Right lobe of liver (tissue), 6 donors: ENCODE measurements at regions not wholly inside any gene's neighbourhood (a gene's known extent, or its start where the extent isn't known, plus 50 kb on each side); places are given as distances from the start of the nearest gene placed in this dataset.

Experiments
- ATAC-seq, 4 donors: fragments of 200-7000 bp; cut with Tn5 transposase; one replicate each; pipeline ENCODE4 v1.9.1; 2020; ENCODE audit warnings: mild to moderate bottlenecking in 4 of 4, moderate library complexity in 4 of 4
- DNase-seq, 3 donors: peaks; one replicate each; pipeline ENCODE4 v3.0.0-alpha.2; 2020
- H3K27ac ChIP-seq, 3 donors: fragments of 200-600 bp; one replicate each; pipeline ENCODE4 v1.8.0; 2022
- H3K27me3 ChIP-seq, 2 donors: fragments of 200-600 bp; one replicate each; pipeline ENCODE4 v1.8.0; 2022
- H3K36me3 ChIP-seq, 4 donors: fragments of 200-600 bp; sonication (generic) in 1 of 4; one replicate each; pipeline versions ENCODE4 v1.5.1 to v1.8.0; 2017 to 2022; ENCODE audit warnings: control low read depth in 1 of 4
- H3K4me1 ChIP-seq, 4 donors: fragments of 200-600 bp; sonication (generic) in 1 of 4; one replicate each; pipeline versions ENCODE4 v1.5.1 to v1.8.0; 2017 to 2022; ENCODE audit warnings: control low read depth in 1 of 4
- H3K4me3 ChIP-seq, 3 donors: fragments of 200-600 bp; one replicate each; pipeline ENCODE4 v1.8.0; 2022
- H3K9me3 ChIP-seq, 4 donors: fragments of 200-600 bp; sonication (generic) in 1 of 4; one replicate each; pipeline versions ENCODE4 v1.5.1 to v1.8.0; 2017 to 2022; ENCODE audit warnings: control low read depth in 1 of 4
- CTCF ChIP-seq, 4 donors: fragments of 200-600 bp in 3 of 4; fragments of 450-650 bp in 1 of 4; IDR thresholded peaks; one replicate each; pipeline versions ENCODE4 v1.5.1 to v1.8.0; 2016 to 2022; ENCODE audit warnings: antibody characterized with exemption in 4 of 4, mild to moderate bottlenecking in 2 of 4
- POLR2A ChIP-seq: fragments of 450-650 bp; IDR thresholded peaks from one replicate; pipeline ENCODE4 v1.6.1; 2017; ENCODE audit warnings: antibody characterized with exemption, mild to moderate bottlenecking
- WGBS: methylation state at CpG from one replicate; pipeline ENCODE4 v1.1.6; 2018; ENCODE audit warnings: low coverage, low lambda C conversion rate; ENCODE audit not compliant: insufficient coverage; ENCODE audit errors: missing lambda C conversion rate; 5-methylcytosine and 5-hydroxymethylcytosine counted together
- intact Hi-C, 2 donors: fragments of 100-400 bp; cut with DNase I; formaldehyde crosslinking; loops; one replicate each; pipeline versions ENCODE4 v1.11.2 to v1.14.1; 2022
- donor health status: DM: no; HTN: yes; CAD: no.
- donor health status: DM: no; HTN: no; CAD: no.
- donor health status: DM: no; HTN: no; CAD: no.
- donor health status: DM: no; HTN: yes; CAD: no.
- donor health status: DM: no; HTN: yes; CAD: no.

- Histone ChIP-seq H3K27me3 (no peaks in the 10 kb centered on the region), H3K27ac (no peak overlapping the region), H3K4me1 (no peaks in the 10 kb centered on the region), H3K9me3 (no peaks in the 10 kb centered on the region), H3K4me3 (no peak overlapping the region), H3K36me3 (no peaks in the 10 kb centered on the region)
- intact Hi-C loops: no loop called here
- WGBS: no CpG with 5 or more reads among the region's 3 CpGs
- DNase-seq (no peak), ATAC-seq (peak in 1 of 4 donors; percentile 25)
- no peak for TF ChIP-seq CTCF (IDR thresholded peaks at IDR 0.05)
- TF ChIP-seq POLR2A: no peak
Observed at GRCh38 chr7:86949779-86950260, 109.6 kb downstream of the ELAPOR2 start.

GRCh38 chr7:86949052-86949778 is 110.2 kb downstream of the ELAPOR2 start:
- H3K27ac ChIP-seq: no peak overlapping the region
- TF ChIP-seq POLR2A: no peak
- no peak for TF ChIP-seq CTCF (IDR thresholded peaks at IDR 0.05)
- intact Hi-C loops: no loop called here

GRCh38 chr7:86947929-86948328 is 111.5 kb downstream of the ELAPOR2 start:
- Histone ChIP-seq H3K9me3 (no peaks in the 10 kb centered on the region), H3K27me3 (no peaks in the 10 kb centered on the region), H3K4me1 (no peaks in the 10 kb centered on the region), H3K36me3 (no peaks in the 10 kb centered on the region), H3K4me3 (no peak overlapping the region), H3K27ac (no peak overlapping the region)
- TF ChIP-seq CTCF (IDR thresholded peaks at IDR 0.05) (no peak), POLR2A (no peak)
- DNase-seq: no peak
- no peak for ATAC-seq
- WGBS: 10% methylated on average over 1 of the region's 1 CpG
- intact Hi-C loops: no loop called here

More at GRCh38 chr7:86949052-86949778, 110.2 kb downstream of the ELAPOR2 start:
- Histone ChIP-seq H3K36me3 (no peaks in the 10 kb centered on the region), H3K9me3 (no peaks in the 10 kb centered on the region), H3K27me3 (no peaks in the 10 kb centered on the region), H3K4me3 (no peak overlapping the region), H3K4me1 (no peaks in the 10 kb centered on the region)
- 39% methylated on average over 2 of the region's 7 CpGs for WGBS
- ATAC-seq: peak in 1 of 4 donors; percentile 27
- no peak for DNase-seq

- H3K4me3 ChIP-seq: no peak overlapping the region
- WGBS: 68% methylated on average over 1 of the region's 1 CpG
- H3K9me3 ChIP-seq: no peaks in the 10 kb centered on the region
- ATAC-seq (no peak), DNase-seq (no peak)
- H3K27ac ChIP-seq: no peak overlapping the region
- H3K36me3 ChIP-seq: no peaks in the 10 kb centered on the region
- TF ChIP-seq CTCF (IDR thresholded peaks at IDR 0.05) (no peak), POLR2A (no peak)
- intact Hi-C loops: no loop called here
- no peaks in the 10 kb centered on the region for H3K27me3 ChIP-seq
- no peaks in the 10 kb centered on the region for H3K4me1 ChIP-seq
Observed at GRCh38 chr7:86943447-86943846, 116.0 kb downstream of the ELAPOR2 start.
